HG02798 (cell line): ENCODE measurements at regions not wholly inside any gene's neighbourhood (a gene's known extent, or its start where the extent isn't known, plus 50 kb on each side); places are given as distances from the start of the nearest gene placed in this dataset.
"Not testable (repeated sequence)": the region's sequence is repeated elsewhere in the genome, so short reads cannot be mapped to it uniquely, and the experiment has no call there.

Experiments
- ATAC-seq: cut with Tn5 transposase; IDR thresholded peaks from one replicate; pipeline ENCODE4 v1.9.1; 2021; ENCODE audit warnings: mild to moderate bottlenecking; ENCODE audit not compliant: unreplicated experiment, poor library complexity

DNA sequence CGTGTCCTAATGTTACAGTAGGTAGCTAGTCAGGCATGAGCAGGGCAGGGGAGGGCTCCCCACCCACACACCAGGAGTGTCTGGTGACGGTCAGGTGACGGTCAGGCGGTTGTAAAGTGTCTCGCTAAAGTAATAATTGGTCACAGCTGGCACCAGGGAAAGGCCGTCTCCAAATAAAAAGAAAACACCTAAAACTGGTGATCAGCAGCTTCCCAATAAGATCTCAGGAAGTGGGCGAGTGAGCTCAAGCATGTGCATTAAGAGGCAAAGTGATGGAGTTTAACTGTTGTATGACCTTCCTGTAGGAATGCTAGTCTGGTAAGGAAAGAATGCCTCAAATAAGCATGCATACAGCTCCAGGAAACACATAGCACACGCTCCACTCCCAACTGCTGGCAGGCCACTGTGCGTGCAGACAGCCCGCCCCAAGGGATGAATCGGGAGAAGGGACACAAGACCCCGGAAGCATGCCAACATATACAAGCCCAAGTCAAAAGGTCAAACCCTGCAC is 177.1 kb downstream of the RNF144A start:
- no peak for ATAC-seq

DNA sequence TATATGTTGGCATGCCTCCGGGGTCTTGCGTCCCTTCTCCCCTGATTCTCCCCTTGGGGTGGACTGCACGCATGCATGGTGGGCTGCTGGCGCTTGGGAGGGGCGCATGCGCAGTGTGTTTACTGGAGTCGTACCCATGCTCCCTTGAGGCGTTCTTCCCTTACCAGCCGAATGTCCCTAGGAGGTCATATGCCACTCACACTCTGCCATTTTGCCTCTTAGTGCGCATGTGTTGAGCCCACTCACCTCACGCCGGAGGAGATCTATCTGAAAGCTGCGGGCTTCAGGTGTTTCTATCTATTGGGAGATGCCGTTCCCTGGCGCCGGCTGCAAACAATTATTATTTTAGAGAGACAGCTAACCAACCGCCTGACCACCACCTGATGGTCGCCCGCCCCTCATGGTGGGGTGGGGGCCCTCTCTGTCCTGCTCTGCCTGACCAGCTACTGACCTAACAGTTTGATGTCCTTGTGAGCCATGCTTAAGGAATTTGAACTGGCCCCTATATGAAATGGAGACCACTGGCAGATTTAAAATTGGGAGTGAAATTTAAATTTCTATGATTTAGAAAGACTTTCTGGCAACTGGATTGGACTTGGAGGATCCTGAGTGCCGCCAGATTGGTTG is 179.6 kb downstream of the RNF144A start:
- no peak for ATAC-seq

GRCh38 chr2:7097353-7097895 is 180.2 kb downstream of the RNF144A start:
- ATAC-seq, result peak; percentile 90

DNA sequence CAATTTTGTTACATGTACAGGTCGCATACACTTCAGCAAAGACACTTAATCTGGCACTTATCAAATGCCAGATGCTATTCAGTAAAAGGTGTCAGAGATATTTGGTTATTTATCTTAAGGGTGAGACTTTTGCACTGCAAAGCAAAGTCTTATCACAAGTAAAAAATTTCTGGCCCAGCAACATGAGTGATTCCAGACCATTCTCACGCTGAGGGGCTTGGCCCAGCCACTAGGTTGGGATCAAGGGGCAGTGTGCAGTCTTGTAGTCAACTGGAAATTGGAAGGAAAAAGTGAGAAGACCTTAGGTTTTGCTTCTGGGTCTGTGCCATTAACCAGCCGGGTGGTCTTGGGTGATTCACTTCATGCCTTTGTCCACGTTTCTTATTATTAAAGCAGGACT is 181.6 kb downstream of the RNF144A start:
- ATAC-seq, result no peak

- ATAC-seq, result not testable (repeated sequence)
These were observed 182.5 kb downstream of the RNF144A start for GRCh38 chr2:7099687-7100086.

- no peak for ATAC-seq
These were observed 185.6 kb downstream of the RNF144A start for GRCh38 chr2:7102826-7103225.

DNA sequence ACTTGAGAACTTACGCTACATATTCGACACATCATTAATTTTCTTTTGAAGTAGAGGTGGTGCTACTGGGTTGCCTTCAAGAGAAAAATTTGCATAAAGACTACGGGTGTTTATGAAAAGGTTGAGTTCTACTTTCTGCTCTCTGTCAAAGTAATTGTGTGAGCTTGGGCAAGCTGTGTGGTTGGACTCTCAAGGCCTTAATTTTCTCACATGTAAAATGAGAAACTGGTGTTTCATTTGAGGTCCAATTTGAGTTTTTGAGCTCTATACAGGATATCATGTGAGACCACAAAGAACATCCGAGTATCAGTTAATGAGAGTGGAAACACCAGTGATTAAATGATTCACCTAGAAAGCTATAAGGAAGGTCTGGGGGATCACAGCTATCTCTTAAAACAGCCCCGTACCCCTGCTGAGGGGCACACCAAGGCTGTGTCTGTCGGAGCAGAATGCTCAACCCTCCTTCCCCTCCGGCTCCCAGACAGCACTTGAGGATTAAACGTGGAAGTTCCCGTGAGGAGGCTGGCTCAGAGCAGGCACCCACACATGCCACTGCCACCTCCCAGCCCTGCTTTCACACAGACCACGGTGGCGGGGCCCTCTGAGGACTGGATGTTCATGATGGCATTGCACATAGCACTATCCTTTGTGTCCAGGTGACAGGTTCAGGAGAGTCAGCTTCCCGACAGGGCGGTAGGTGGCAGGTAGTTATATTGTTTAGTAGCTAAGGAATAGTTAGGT is 191.8 kb downstream of the RNF144A start:
- ATAC-seq, result no peak

GRCh38 chr2:7109533-7109885 is 192.3 kb downstream of the RNF144A start:
- ATAC-seq, result no peak

DNA sequence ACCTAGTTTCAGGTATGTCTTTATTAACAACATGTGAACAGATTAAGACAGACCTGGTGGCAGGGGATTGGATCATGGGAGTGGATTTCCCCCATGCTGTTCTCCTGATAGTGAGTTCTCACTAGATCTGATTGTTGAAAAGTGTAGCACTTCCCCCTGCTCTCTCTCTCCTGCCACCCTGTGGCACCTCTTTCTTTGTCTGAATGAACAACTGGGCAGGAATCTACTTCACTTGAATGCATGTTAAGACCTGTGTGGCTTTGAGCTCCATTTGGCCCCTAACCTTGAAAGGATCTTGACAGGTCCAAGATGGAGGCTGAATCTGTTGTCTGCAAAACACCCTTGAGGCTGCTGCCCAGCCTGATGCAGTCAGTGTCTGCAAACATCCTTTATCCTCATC is 194.4 kb downstream of the RNF144A start:
- no peak for ATAC-seq

DNA sequence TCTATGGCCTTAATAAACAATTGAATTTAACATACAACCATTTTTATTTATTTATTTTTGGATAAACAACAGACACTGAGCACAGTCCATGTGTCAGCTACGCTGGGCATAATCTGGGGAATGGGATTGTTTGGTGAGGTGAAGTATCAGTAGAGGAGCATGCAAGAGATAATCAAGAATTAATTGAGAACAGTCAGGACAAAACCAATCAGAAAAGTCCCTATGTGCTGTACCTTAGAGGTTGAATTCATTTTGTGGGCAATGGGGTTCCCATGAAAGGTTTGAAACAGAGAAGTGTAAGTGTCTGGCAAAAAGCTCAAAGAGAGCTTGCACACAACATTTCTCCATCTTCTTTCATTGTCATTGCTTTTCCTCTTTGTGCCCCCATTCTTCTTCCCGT is 198.2 kb downstream of the RNF144A start:
- no peak for ATAC-seq

GRCh38 chr2:7115906-7116305 is 198.7 kb downstream of the RNF144A start:
- ATAC-seq, result no peak

DNA sequence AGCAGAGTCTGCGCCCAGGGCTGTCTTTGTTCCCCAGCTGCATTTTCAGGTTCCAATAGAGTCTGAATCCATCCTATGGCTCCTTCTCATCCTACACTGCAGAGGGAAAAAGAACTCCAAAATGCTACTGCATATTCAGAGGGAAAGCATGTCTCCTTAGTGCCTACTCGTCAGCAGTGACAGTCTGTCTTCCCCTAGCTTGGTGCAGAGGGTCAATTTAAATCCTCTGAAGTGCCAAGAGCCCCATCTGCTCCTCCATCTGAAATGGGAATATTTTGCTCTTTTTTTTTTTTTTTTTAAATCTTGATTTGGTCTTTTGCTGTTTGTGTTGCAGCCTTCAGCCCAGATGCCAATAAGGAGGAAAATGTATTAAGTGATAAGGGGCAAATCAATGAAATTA is 199.3 kb downstream of the RNF144A start:
- ATAC-seq, result no peak

GRCh38 chr2:7117076-7117475 is 199.9 kb downstream of the RNF144A start:
- no peak for ATAC-seq

GRCh38 chr2:7118606-7119131 is 201.5 kb downstream of the RNF144A start:
- ATAC-seq, result no peak

- no peak for ATAC-seq
These were observed 202.1 kb downstream of the RNF144A start for GRCh38 chr2:7119132-7119835.

- no peak for ATAC-seq
These were observed 204.6 kb downstream of the RNF144A start for GRCh38 chr2:7121851-7122250.

DNA sequence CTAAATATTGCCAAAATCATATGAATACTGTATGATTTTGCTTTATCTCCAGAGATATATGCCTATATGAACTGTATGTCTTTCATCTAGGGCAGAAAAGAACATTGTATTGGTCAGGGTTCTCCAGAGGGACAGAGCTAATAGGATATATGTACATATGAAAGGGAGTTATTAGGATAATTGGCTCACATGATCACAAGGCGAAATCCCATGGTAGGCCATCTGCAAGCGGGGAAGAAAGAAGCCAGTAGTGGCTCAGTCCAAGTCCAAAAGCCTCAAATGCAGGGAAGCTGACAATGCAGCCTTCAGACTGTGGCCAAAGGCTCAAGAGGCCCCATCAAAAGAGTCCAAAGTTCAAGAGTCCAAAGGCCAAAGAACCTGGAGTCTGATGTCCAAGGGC is 209.9 kb downstream of the RNF144A start:
- ATAC-seq, result no peak

- ATAC-seq, result no peak
These were observed 210.5 kb downstream of the RNF144A start for GRCh38 chr2:7127687-7128086.

DNA sequence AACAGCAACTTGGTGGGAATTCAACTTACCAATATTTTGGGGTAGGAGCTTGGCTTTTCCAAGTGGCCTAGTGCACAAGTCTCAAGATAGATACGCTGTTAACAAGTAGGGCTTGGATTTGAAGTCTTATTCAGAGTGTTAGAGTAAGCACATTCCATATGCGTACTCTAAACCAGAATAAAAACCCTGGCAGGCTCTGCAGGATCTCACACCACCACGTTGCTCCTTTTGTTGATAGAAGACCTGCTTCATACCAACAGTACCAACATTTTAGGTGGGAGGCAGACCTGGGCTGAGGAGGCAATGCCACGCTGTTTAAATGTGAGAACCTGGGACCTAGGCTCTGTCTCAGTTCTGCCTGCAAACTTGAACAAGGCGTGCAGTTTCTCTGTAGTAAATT is 214.0 kb downstream of the RNF144A start:
- ATAC-seq, result no peak

DNA sequence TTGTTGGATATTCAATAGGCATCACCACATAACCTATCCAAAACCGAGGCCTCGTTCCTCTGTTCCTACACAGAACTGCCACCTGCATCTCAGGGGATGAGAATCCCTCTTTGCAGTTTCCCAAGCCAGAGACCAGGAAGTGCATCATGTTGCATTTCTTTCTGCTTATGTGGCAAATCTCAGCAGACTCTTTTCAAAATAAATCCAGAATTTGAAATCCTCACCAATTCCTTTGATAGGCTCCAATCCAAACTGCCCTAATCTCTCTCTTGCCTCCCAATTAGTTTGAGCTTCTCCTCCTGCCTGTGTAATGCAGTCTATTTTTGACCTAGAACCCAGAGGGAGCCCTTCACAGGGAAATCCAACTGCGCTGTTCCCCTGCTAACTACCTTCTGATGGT is 215.5 kb downstream of the RNF144A start:
- ATAC-seq, result no peak

DNA sequence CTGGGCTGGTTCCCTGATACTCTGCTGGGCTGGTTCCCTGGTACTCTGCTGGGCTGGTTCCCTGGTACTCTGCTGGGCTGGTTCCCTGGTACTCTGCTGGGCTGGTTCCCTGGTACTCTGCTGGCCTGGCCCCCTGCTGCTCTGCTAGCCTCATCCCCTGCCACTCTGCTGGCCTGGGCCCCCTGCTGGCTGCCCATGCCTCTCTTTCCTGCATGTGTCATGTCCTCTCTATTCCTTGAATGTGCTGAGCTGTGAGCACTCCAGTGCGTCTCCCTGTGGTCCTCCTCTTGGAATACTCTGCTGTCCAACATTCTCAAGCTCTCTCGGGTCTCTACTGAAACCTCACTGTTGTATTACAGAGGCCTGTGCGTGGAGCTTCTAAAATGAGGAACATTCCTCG is 216.3 kb downstream of the RNF144A start:
- ATAC-seq, result no peak
